Activated CD8-positive, alpha-beta memory T cell treated with anti-CD3 and anti-CD28 coated beads, Interleukin-2, amount 10 ng/mL, durations not matched to agents 7 days and 5 days (primary cell): ENCODE measurements at regions not wholly inside any gene's neighbourhood (a gene's known extent, or its start where the extent isn't known, plus 50 kb on each side); places are given as distances from the start of the nearest gene placed in this dataset.
"Not testable (repeated sequence)": the region's sequence is repeated elsewhere in the genome, so short reads cannot be mapped to it uniquely, and the experiment has no call there.

Source experiments
- ATAC-seq: fragments of 150-1000 bp; cut with Tn5 transposase; one replicate; pipeline ENCODE4 v1.10.0; 2021; ENCODE audit warnings: moderate library complexity
- CTCF ChIA-PET: fragments of 350-600 bp; sonication (Branson Sonifier 250); formaldehyde crosslinking; loops from one replicate; lab custom pipeline; 2021; ENCODE audit warnings: antibody characterized with exemption; lab: Charles Lee
- DNase-seq: peaks from one replicate; pipeline ENCODE4 v3.0.0-alpha.2; 2020
- H3K27ac Mint-ChIP-seq: one replicate; pipeline ENCODE4 v1.8.0; 2021; ENCODE audit warnings: mild to moderate bottlenecking, mixed read lengths
- H3K27me3 Mint-ChIP-seq: one replicate; pipeline ENCODE4 v1.8.0; 2021; ENCODE audit warnings: mixed read lengths
- H3K36me3 Mint-ChIP-seq: one replicate; pipeline ENCODE4 v1.8.0; 2021; ENCODE audit warnings: mild to moderate bottlenecking, mixed read lengths
- H3K4me1 Mint-ChIP-seq: one replicate; pipeline ENCODE4 v1.8.0; 2021; ENCODE audit warnings: mixed read lengths
- H3K4me3 Mint-ChIP-seq: one replicate; pipeline ENCODE4 v1.8.0; 2021; ENCODE audit warnings: mild to moderate bottlenecking, moderate library complexity, mixed read lengths
- H3K9me3 Mint-ChIP-seq: one replicate; pipeline ENCODE4 v1.8.0; 2022; ENCODE audit warnings: low read depth, mixed read lengths

GRCh38 chr11:22920939-22921565, 60.8 kb upstream of the CCDC179 start:
- peak; percentile 61 for ATAC-seq
- Mint-ChIP-seq H3K4me3 (no peak overlapping the region), H3K4me1 (peaks cover 4% of the 10 kb centered on the region), H3K27me3 (no peaks in the 10 kb centered on the region), H3K36me3 (no peaks in the 10 kb centered on the region), H3K27ac (no peak overlapping the region), H3K9me3 (no peaks in the 10 kb centered on the region)
- CTCF ChIA-PET, result no interaction called here
- no peak for DNase-seq

GRCh38 chr11:22922672-22923071, 62.4 kb upstream of the CCDC179 start:
- Mint-ChIP-seq H3K27me3 (no peaks in the 10 kb centered on the region), H3K27ac (no peak overlapping the region), H3K4me3 (no peak overlapping the region), H3K36me3 (no peaks in the 10 kb centered on the region), H3K4me1 (peaks cover 4% of the 10 kb centered on the region), H3K9me3 (no peaks in the 10 kb centered on the region)
- no peak for DNase-seq
- CTCF ChIA-PET, result no interaction called here
- no peak for ATAC-seq

- no peak overlapping the region for H3K27ac Mint-ChIP-seq
- peaks cover 4% of the 10 kb centered on the region for H3K4me1 Mint-ChIP-seq
- H3K27me3 Mint-ChIP-seq, result no peaks in the 10 kb centered on the region
- H3K36me3 Mint-ChIP-seq, result no peaks in the 10 kb centered on the region
- no peak for DNase-seq
- H3K4me3 Mint-ChIP-seq, result no peak overlapping the region
- CTCF ChIA-PET, result no interaction called here
- no peak for ATAC-seq
- no peaks in the 10 kb centered on the region for H3K9me3 Mint-ChIP-seq
Measured at GRCh38 chr11:22923561-22923960, 63.3 kb upstream of the CCDC179 start.

GRCh38 chr11:22926341-22926740, 66.1 kb upstream of the CCDC179 start:
- Mint-ChIP-seq H3K36me3 (no peaks in the 10 kb centered on the region), H3K4me3 (no peak overlapping the region), H3K27ac (no peak overlapping the region), H3K9me3 (no peaks in the 10 kb centered on the region), H3K27me3 (no peaks in the 10 kb centered on the region), H3K4me1 (peaks cover 4% of the 10 kb centered on the region)
- no peak for DNase-seq
- no peak for ATAC-seq
- CTCF ChIA-PET, result no interaction called here

GRCh38 chr11:22927793-22928192, 67.5 kb upstream of the CCDC179 start:
- Mint-ChIP-seq H3K36me3 (no peaks in the 10 kb centered on the region), H3K4me3 (no peak overlapping the region), H3K27me3 (no peaks in the 10 kb centered on the region), H3K27ac (no peak overlapping the region), H3K4me1 (peaks cover 6% of the 10 kb centered on the region), H3K9me3 (no peaks in the 10 kb centered on the region)
- CTCF ChIA-PET, result no interaction called here
- DNase-seq, result no peak
- ATAC-seq, result no peak

- no peak for DNase-seq
- ATAC-seq, result no peak
- CTCF ChIA-PET, result no interaction called here
- Mint-ChIP-seq H3K4me1 (peaks cover 6% of the 10 kb centered on the region), H3K27me3 (no peaks in the 10 kb centered on the region), H3K9me3 (no peaks in the 10 kb centered on the region), H3K4me3 (no peak overlapping the region), H3K27ac (no peak overlapping the region), H3K36me3 (no peaks in the 10 kb centered on the region)
Measured at GRCh38 chr11:22928207-22928917, 68.1 kb upstream of the CCDC179 start.

GRCh38 chr11:22930816-22931594, 70.7 kb upstream of the CCDC179 start:
- Mint-ChIP-seq H3K4me3 (no peak overlapping the region), H3K4me1 (peaks cover 6% of the 10 kb centered on the region), H3K9me3 (no peaks in the 10 kb centered on the region), H3K36me3 (no peaks in the 10 kb centered on the region), H3K27me3 (no peaks in the 10 kb centered on the region), H3K27ac (no peak overlapping the region)
- no peak for ATAC-seq
- DNase-seq, result no peak
- CTCF ChIA-PET, result no interaction called here

- DNase-seq (no peak), ATAC-seq (no peak)
- no peaks in the 10 kb centered on the region for H3K27me3 Mint-ChIP-seq
- no peak overlapping the region for H3K27ac Mint-ChIP-seq
- H3K4me3 Mint-ChIP-seq, result no peak overlapping the region
- CTCF ChIA-PET, result no interaction called here
- H3K4me1 Mint-ChIP-seq, result no peaks in the 10 kb centered on the region
- no peaks in the 10 kb centered on the region for H3K36me3 Mint-ChIP-seq
- H3K9me3 Mint-ChIP-seq, result peaks cover 3% of the 10 kb centered on the region
Measured at GRCh38 chr11:22938691-22939090, 78.4 kb upstream of the CCDC179 start.

- CTCF ChIA-PET, H3K27me3 Mint-ChIP-seq, H3K4me3 Mint-ChIP-seq, H3K4me1 Mint-ChIP-seq, H3K36me3 Mint-ChIP-seq, H3K9me3 Mint-ChIP-seq, DNase-seq, H3K27ac Mint-ChIP-seq, ATAC-seq: not testable (repeated sequence)
Measured at GRCh38 chr11:22941544-22941943, 81.3 kb upstream of the CCDC179 start.

GRCh38 chr11:22957786-22958185, 97.5 kb upstream of the CCDC179 start:
- Mint-ChIP-seq H3K4me1 (no peaks in the 10 kb centered on the region), H3K36me3 (no peaks in the 10 kb centered on the region), H3K27ac (no peak overlapping the region), H3K4me3 (no peak overlapping the region), H3K9me3 (peaks cover 2% of the 10 kb centered on the region), H3K27me3 (no peaks in the 10 kb centered on the region)
- no peak for ATAC-seq
- no peak for DNase-seq
- CTCF ChIA-PET, result no interaction called here

- no peaks in the 10 kb centered on the region for H3K36me3 Mint-ChIP-seq
- no peaks in the 10 kb centered on the region for H3K27me3 Mint-ChIP-seq
- H3K27ac Mint-ChIP-seq, result no peak overlapping the region
- DNase-seq (no peak), ATAC-seq (no peak)
- no peaks in the 10 kb centered on the region for H3K4me1 Mint-ChIP-seq
- CTCF ChIA-PET, result no interaction called here
- peaks cover 6% of the 10 kb centered on the region for H3K9me3 Mint-ChIP-seq
- no peak overlapping the region for H3K4me3 Mint-ChIP-seq
Measured at GRCh38 chr11:22974251-22974650, 114.0 kb upstream of the CCDC179 start.

- no peak overlapping the region for H3K27ac Mint-ChIP-seq
- H3K36me3 Mint-ChIP-seq, result no peaks in the 10 kb centered on the region
- DNase-seq, result no peak
- no peak overlapping the region for H3K4me3 Mint-ChIP-seq
- CTCF ChIA-PET, result no interaction called here
- no peaks in the 10 kb centered on the region for H3K27me3 Mint-ChIP-seq
- ATAC-seq, result no peak
- H3K9me3 Mint-ChIP-seq, result peaks cover 6% of the 10 kb centered on the region
- no peaks in the 10 kb centered on the region for H3K4me1 Mint-ChIP-seq
Measured at GRCh38 chr11:22976146-22976545, 115.9 kb upstream of the CCDC179 start.

GRCh38 chr11:22982903-22983302, 122.6 kb upstream of the CCDC179 start:
- ATAC-seq, result no peak
- CTCF ChIA-PET, result no interaction called here
- Mint-ChIP-seq H3K36me3 (no peaks in the 10 kb centered on the region), H3K4me3 (no peak overlapping the region), H3K27ac (no peak overlapping the region), H3K4me1 (no peaks in the 10 kb centered on the region), H3K9me3 (peaks cover 2% of the 10 kb centered on the region), H3K27me3 (no peaks in the 10 kb centered on the region)
- DNase-seq, result no peak

GRCh38 chr11:22984045-22984444, 123.8 kb upstream of the CCDC179 start:
- DNase-seq (no peak), ATAC-seq (no peak)
- CTCF ChIA-PET, result no interaction called here
- Mint-ChIP-seq H3K27ac (no peak overlapping the region), H3K27me3 (no peaks in the 10 kb centered on the region), H3K4me3 (no peak overlapping the region), H3K36me3 (no peaks in the 10 kb centered on the region), H3K9me3 (peaks cover 2% of the 10 kb centered on the region), H3K4me1 (no peaks in the 10 kb centered on the region)
